Testis (tissue), 2 donors: ENCODE measurements at regions not wholly inside any gene's neighbourhood (a gene's known extent, or its start where the extent isn't known, plus 50 kb on each side); places are given as distances from the start of the nearest gene placed in this dataset.

Experiments
- DNase-seq: peaks from one replicate; pipeline ENCODE4 v3.0.0-alpha.2; 2019
- H3K27ac ChIP-seq, 2 donors: fragments of 200-600 bp; sonication (generic); one replicate each; pipeline ENCODE4 v1.5.1; 2019
- H3K27me3 ChIP-seq: fragments of 200-600 bp; sonication (generic); one replicate; pipeline ENCODE4 v1.5.1; 2019
- H3K36me3 ChIP-seq: fragments of 200-600 bp; sonication (generic); one replicate; pipeline ENCODE4 v1.5.1; 2017; ENCODE audit warnings: low read depth; ENCODE audit errors: missing control alignments
- H3K4me1 ChIP-seq: fragments of 200-600 bp; sonication (generic); one replicate; pipeline ENCODE4 v1.5.1; 2019
- H3K4me3 ChIP-seq, 2 donors: fragments of 200-600 bp; sonication (generic); one replicate each; pipeline ENCODE4 v1.5.1; 2017 to 2019
- H3K9me3 ChIP-seq: fragments of 200-600 bp; sonication (generic); one replicate; pipeline ENCODE4 v1.5.1; 2017
- POLR2A ChIP-seq: fragments of 450-650 bp; IDR thresholded peaks from one replicate; pipeline ENCODE4 v1.6.1; 2017; ENCODE audit warnings: antibody characterized with exemption, mild to moderate bottlenecking, moderate library complexity
- WGBS, 2 donors: methylation state at CpG; one replicate each; pipeline ENCODE4 v1.1.5; 2018; 5-methylcytosine and 5-hydroxymethylcytosine counted together
- intact Hi-C: fragments of 100-400 bp; cut with DNase I; formaldehyde crosslinking; loops from one replicate; pipeline ENCODE4 v1.15.1; 2023; ENCODE audit warnings: low total_unique reads
- TF ChIP-seq, protein P1 (sequence below), 3 experiments: fragments of 450-650 bp in 2 of 3; fragments of 200-600 bp in 1 of 3; sonication (generic) in 1 of 3; IDR thresholded peaks; one replicate each; pipeline ENCODE4 v1.5.1; 2016 to 2019; ENCODE audit warnings: antibody characterized with exemption in 3 of 3, mild to moderate bottlenecking in 2 of 3, moderate library complexity in 1 of 3

DNA sequence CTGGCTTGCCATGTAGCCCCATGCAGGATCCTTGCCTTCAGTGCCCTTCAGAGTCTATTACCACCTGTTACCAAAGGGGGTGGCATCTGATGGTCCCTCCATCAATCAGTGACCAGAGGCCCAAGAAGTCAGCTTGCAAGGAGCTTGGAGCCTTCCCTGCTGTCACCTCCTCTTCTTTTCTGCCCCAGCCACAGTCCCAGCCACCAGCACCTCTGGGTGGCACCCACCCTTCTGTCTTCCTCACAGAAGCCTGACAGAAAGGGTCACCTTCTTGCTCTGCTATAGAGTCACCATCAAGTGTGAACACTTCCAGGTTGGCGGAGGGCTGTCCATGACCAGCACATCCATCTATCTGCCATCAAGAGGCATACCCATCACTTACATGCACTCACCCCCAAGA lies 203.2 kb downstream of the SALL1 start:
- H3K4me1 ChIP-seq: no peaks in the 10 kb centered on the region
- H3K4me3 ChIP-seq: no peak overlapping the region
- WGBS, 2 donors: 82 to 100% methylated on average over 1 of the region's 1 CpG
- no peaks in the 10 kb centered on the region for H3K9me3 ChIP-seq
- H3K27ac ChIP-seq: no peak overlapping the region
- intact Hi-C loops: no loop called here
- no peaks in the 10 kb centered on the region for H3K36me3 ChIP-seq
- TF ChIP-seq POLR2A: no peak
- TF ChIP-seq, protein P1, sequence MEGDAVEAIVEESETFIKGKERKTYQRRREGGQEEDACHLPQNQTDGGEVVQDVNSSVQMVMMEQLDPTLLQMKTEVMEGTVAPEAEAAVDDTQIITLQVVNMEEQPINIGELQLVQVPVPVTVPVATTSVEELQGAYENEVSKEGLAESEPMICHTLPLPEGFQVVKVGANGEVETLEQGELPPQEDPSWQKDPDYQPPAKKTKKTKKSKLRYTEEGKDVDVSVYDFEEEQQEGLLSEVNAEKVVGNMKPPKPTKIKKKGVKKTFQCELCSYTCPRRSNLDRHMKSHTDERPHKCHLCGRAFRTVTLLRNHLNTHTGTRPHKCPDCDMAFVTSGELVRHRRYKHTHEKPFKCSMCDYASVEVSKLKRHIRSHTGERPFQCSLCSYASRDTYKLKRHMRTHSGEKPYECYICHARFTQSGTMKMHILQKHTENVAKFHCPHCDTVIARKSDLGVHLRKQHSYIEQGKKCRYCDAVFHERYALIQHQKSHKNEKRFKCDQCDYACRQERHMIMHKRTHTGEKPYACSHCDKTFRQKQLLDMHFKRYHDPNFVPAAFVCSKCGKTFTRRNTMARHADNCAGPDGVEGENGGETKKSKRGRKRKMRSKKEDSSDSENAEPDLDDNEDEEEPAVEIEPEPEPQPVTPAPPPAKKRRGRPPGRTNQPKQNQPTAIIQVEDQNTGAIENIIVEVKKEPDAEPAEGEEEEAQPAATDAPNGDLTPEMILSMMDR (IDR thresholded peaks at IDR 0.05): no peak
- no peaks in the 10 kb centered on the region for H3K27me3 ChIP-seq
- DNase-seq: no peak

DNA sequence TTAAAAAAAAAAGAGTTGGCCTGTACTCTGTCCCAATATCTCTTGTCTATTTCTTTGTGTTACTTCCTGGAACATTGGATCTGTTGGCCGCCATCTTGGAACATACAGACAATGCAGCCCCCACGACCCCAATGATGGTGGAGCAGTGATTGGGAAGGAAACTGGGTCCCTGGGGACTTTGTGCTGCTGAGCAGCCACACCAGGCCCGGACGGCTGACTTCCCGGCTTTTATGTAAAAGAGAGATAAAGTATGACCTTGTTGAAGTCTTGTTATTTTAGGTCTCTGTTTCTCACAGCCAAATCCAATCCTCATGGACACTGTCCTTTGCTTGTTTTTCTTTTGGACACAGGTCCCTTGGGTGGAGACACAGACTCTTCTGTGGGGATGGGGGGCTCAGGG lies 204.5 kb downstream of the SALL1 start:
- Histone ChIP-seq H3K36me3 (no peaks in the 10 kb centered on the region), H3K9me3 (no peaks in the 10 kb centered on the region), H3K27me3 (no peaks in the 10 kb centered on the region), H3K4me1 (no peaks in the 10 kb centered on the region), H3K4me3 (no peak overlapping the region), H3K27ac (no peak overlapping the region)
- intact Hi-C loops: no loop called here
- DNase-seq: no peak
- 63 to 78% methylated on average over 5 of the region's 5 CpGs for WGBS, 2 donors
- no peak for TF ChIP-seq POLR2A
- TF ChIP-seq, protein P1 (IDR thresholded peaks at IDR 0.05): no peak

DNA sequence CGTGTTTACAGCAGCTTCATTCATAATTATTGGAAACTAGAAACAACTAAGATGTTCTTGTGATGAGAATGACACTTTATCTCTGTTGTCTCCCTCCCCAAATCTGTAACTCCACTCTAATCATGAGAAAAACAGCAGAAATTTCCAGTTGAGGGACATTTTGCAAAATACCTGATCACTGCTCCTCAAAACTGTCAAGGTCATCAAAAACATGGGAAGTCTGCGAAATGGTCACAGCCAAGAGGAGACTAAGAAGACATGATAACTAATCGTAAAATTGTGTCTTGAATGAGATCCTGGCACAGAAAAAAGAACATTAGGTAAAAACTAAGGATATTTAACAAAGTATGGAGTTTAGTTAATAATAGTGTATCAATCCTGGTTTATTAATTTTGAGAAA lies 204.2 kb downstream of the CYLD start:
- H3K4me1 ChIP-seq: no peaks in the 10 kb centered on the region
- no peak for TF ChIP-seq POLR2A
- H3K27ac ChIP-seq: no peak overlapping the region
- H3K4me3 ChIP-seq: no peak overlapping the region
- 67 to 80% methylated on average over 3 of the region's 3 CpGs for WGBS, 2 donors
- no peaks in the 10 kb centered on the region for H3K27me3 ChIP-seq
- DNase-seq: no peak
- no peaks in the 10 kb centered on the region for H3K36me3 ChIP-seq
- H3K9me3 ChIP-seq: no peaks in the 10 kb centered on the region
- intact Hi-C loops: no loop called here

DNA sequence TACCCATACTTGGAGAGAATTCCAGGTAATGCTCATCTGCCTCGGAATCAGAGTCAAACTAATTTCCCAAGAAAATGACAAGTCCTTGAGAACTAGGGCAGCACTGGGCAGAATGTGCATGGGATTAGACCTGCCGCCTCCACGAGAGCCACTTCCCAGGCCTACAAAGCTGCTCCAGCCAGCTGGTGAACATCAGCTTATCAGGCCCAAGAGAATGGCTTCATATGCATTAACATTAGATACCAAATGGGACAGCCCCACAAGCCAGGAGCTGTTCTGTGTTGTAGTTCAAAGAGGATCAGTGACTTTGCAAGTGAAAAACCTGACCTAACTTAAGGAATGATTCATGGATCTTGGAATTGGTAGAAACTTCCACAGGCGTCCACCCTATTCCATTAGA lies 203.3 kb downstream of the CYLD start:
- intact Hi-C loops: no loop called here
- Histone ChIP-seq H3K36me3 (no peaks in the 10 kb centered on the region), H3K4me3 (no peak overlapping the region), H3K9me3 (no peaks in the 10 kb centered on the region), H3K4me1 (no peaks in the 10 kb centered on the region), H3K27ac (no peak overlapping the region), H3K27me3 (no peaks in the 10 kb centered on the region)
- no peak for DNase-seq
- whole genome bisulfite sequencing, 2 donors: 81 to 83% methylated on average over 4 of the region's 4 CpGs
- TF ChIP-seq POLR2A: no peak
- TF ChIP-seq, protein P1 (IDR thresholded peaks at IDR 0.05): no peak

DNA sequence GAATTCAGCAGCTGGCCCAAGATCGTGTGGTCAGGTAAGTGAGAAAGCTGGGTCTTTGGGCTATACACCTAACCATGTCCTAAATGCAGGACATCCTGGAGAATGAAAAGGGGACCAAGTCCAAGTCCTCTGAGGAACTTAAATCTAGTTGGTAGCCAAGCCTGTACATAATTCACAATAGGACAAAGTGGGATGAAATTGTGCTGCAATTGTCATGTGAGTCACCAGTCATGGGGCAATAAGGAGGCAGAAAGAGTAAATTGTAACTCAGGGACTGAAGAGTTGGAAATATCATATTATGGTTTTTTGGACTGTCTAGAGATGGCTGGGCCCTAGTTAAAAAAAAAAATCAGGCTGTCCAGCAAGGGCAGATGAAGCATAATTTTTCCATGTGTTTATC lies 202.6 kb downstream of the CYLD start:
- Histone ChIP-seq H3K4me3 (no peak overlapping the region), H3K27me3 (no peaks in the 10 kb centered on the region), H3K36me3 (no peaks in the 10 kb centered on the region), H3K27ac (no peak overlapping the region), H3K9me3 (no peaks in the 10 kb centered on the region), H3K4me1 (no peaks in the 10 kb centered on the region)
- intact Hi-C loops: no loop called here
- WGBS, 2 donors: 68 to 91% methylated on average over 1 of the region's 1 CpG
- TF ChIP-seq POLR2A: no peak
- TF ChIP-seq, protein P1 (IDR thresholded peaks at IDR 0.05): no peak
- no peak for DNase-seq
